Stimulated activated CD4-positive, alpha-beta T cell treated with anti-CD3 and anti-CD28 coated beads, Interleukin-12 subunit alpha, Interleukin-12 subunit beta, amount 100 ng/mL, for 24 hours (primary cell): ENCODE measurements at regions not wholly inside any gene's neighbourhood (a gene's known extent, or its start where the extent isn't known, plus 50 kb on each side); places are given as distances from the start of the nearest gene placed in this dataset.
"Not testable (repeated sequence)": the region's sequence is repeated elsewhere in the genome, so short reads cannot be mapped to it uniquely, and the experiment has no call there.

Experiments used
- DNase-seq, 2 experiments: peaks; one replicate each; pipeline ENCODE4 v3.0.0-alpha.2; 2020; ENCODE audit warnings: low read depth in 2 of 2

GRCh38 chr16:35102780-35103403 is 1643.5 kb downstream of the TP53TG3F start:
- no peak for DNase-seq

GRCh38 chr16:35111772-35112171 is 1652.4 kb downstream of the TP53TG3F start:
- not testable (repeated sequence) for DNase-seq

DNA sequence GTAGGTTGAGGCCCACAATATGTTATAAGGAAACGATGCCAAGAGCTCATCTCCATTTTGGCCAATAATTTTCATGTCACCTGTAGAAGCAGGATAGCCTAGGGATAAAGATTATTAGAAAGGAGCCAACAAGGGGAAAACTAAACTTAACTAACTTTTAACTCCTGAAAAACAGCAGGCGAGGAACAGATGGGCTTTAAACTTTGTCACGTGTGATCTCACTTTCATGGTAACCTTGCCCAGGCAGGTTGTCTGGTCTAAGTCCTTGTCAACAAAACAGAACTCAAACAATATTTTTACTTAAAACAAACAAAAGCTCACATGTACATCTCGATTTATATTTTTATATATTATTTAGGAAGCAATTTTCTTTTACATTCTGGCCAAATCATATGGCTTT is 1672.0 kb downstream of the TP53TG3F start:
- no peak for DNase-seq

GRCh38 chr16:35134471-35134870 is 1675.1 kb downstream of the TP53TG3F start:
- DNase-seq = no peak

- DNase-seq = no peak
Measured at GRCh38 chr16:35140293-35140986, 1681.0 kb downstream of the TP53TG3F start.

DNA sequence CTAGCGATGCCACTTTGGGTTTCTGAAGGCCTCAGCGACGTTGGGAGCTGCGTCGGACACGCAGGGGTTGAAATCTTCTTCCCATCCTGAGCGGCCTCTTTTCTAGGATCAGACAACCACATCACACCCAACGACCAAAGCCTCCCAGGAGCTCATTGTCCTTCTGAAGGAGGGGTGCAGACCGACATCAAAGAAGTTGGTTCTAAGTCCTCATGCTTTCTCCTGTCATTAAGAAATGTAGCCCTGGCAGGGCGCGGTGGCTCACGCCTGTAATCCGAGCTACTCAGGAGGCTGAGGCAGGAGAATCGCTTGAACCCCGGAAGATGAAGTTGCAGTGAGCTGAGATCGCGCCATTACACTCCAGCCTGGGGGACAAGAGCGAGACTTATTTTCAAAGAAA is 1681.9 kb downstream of the TP53TG3F start:
- no peak for DNase-seq

DNA sequence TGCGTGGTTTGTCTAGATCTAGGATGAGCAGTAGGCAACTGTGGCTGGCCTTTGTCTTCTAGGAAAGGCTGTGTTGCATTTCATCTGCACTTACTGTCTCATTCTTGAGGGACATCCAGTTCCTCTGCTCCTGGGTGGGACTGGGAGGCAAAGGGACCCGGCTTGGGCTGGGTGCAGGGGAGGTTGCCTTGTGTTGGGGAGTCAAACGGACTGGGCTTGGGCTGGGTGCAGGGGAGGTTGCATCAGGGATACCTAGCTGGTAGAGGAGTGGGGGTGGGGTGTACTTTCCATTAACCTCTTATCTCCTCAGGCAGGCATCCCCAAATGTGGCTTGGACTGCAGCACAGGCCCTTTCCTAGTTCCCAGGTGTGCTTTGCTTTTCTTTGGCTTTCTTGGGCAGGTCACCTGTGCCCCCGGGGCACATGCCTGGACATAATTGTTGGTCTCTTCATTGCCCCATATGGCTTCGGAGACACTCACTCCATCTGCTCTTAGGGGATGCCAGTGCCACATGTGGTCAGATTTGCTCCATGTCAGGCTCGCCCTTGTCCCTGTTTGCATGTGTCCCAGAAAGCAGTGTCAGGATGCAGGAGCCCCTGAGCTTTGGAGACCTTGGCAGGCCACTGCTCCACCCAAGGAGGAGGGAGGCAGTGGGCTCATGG is 1682.9 kb downstream of the TP53TG3F start:
- DNase-seq = no peak

GRCh38 chr16:35142809-35143192 is 1683.4 kb downstream of the TP53TG3F start:
- no peak for DNase-seq

DNA sequence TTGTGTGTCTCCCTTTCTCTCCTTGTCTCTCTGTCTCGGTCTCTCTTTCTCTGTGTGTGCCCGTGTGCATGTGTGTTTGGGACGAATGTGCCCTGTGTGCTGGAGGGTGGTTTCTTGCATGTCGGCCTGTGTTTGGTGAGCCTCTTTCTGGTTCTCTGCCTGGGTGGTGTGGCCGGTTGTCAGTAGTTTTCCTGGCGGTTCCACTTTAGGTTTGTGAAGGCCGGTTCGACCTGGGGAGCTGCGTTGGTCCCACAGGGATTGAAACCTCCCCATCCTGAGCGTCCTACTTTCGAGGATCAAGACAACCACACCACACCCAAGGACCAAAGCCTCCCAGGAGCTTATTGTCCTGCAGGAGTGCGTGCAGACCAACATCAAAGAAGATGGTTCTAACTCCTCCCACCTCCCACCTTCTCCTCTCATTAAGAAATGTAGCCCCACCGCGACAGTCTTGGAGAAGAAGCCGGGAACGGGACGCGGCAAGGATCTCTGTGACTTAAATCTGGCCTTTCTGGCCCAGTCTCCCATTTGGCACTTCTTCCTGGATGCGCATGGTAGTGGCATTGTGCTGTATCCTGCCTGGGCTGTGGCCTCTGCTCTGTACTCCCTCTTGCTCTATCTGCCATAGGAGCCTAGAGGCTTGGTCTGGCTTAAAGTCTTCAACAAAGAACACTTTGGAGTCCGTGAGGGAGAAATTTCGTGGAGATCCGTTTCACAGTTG is 1685.0 kb downstream of the TP53TG3F start:
- no peak for DNase-seq

DNA sequence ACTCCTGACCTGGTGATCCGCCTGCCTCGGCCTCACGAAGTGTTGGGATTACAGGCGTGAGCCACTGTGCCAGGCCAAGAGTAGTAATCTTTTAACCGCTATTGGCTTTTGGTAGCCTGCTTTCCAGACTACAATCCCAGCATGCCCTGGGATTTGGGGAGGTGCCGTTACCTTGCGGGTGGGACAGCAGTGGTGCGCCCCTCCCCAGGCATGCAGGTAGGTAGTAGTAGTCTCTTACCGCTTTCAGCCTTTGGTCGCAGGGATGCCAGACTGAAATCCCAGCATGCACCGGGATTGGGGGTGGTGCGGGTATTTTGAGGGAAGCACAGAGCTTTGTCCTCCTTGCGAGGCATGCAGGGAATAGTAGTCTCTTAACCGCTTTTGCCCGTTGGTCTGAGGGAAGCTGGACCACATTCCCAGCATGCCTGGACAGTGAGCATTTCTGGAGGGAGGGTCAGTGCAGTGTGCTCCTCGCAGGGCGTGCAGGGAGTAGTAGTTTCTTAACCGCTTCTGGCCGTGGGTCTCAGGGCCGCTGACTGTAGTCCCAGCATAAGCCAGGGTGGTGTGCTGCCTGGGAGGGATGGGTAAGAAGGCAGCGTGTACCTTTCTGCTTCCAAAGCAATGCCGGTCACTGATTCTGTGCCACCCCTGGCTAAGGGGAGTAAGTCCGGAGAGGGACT is 1686.8 kb downstream of the TP53TG3F start:
- DNase-seq = no peak

GRCh38 chr16:35146723-35147458 is 1687.5 kb downstream of the TP53TG3F start:
- DNase-seq = no peak

- DNase-seq = no peak
Measured at GRCh38 chr16:35147556-35148504, 1688.4 kb downstream of the TP53TG3F start.

GRCh38 chr16:35148748-35149147 is 1689.3 kb downstream of the TP53TG3F start:
- no peak for DNase-seq

- DNase-seq = no peak
Measured at GRCh38 chr16:35149550-35149949, 1690.1 kb downstream of the TP53TG3F start.

DNA sequence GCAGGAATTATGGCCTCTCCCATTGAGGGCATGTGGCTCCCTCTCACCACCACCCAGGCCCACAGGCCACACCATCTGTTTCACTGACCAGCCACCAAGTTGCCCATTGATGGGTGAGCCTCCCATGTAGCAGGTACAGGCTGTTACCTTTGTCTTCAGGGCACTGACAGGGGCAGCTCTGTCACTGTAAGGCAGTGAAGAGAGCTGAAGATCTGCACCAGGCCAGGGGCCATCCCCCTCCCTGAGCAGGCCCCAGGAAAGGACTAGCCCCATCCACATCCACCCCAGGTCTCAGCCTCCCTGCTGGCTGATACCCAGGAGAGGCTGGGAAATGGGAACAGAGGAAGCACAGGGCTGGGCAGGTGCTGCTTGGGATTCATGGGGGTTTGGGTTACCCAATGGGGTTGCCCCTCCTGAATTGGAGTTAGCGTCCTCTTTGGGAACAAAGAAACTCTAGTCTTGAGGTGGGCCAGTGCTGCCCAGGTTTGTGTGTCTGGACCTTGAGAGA is 1691.4 kb downstream of the TP53TG3F start:
- no peak for DNase-seq

GRCh38 chr16:35152067-35152627 is 1692.7 kb downstream of the TP53TG3F start:
- DNase-seq = no peak

- DNase-seq = no peak
Measured at GRCh38 chr16:35154627-35155026, 1695.2 kb downstream of the TP53TG3F start.

GRCh38 chr16:35157549-35157948 is 1698.1 kb downstream of the TP53TG3F start:
- DNase-seq = not testable (repeated sequence)

GRCh38 chr16:35169324-35169723 is 1709.9 kb downstream of the TP53TG3F start:
- not testable (repeated sequence) for DNase-seq
